ENCODE measurements at regions not wholly inside any gene's neighbourhood (a gene's known extent, or its start where the extent isn't known, plus 50 kb on each side); places are given as distances from the start of the nearest gene placed in this dataset.

DNA sequence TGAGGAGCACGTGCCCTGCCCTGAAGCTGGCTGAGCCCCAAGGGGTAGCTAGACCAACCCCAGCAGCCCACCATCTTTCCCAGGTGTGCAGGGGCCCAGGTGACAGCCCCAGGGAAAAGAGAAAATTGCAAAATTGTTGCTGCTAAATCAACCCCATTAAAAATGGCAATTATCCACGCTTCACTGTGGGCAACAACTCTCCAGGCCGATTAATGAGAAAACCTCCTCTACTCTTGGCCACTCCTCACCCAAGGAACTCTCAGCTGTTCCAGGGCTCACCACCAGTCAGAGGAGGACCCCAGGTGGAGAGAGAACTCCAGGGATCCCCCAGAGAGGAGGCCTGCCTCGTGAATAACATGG, 516.1 kb upstream of the MGMT start:
- TF ChIP-seq EZH2 (IDR thresholded peaks at IDR 0.05) (no peak), EZH2phosphoT487 (IDR thresholded peaks at IDR 0.05) (no peak)
- TF ChIP-seq, protein P1, sequence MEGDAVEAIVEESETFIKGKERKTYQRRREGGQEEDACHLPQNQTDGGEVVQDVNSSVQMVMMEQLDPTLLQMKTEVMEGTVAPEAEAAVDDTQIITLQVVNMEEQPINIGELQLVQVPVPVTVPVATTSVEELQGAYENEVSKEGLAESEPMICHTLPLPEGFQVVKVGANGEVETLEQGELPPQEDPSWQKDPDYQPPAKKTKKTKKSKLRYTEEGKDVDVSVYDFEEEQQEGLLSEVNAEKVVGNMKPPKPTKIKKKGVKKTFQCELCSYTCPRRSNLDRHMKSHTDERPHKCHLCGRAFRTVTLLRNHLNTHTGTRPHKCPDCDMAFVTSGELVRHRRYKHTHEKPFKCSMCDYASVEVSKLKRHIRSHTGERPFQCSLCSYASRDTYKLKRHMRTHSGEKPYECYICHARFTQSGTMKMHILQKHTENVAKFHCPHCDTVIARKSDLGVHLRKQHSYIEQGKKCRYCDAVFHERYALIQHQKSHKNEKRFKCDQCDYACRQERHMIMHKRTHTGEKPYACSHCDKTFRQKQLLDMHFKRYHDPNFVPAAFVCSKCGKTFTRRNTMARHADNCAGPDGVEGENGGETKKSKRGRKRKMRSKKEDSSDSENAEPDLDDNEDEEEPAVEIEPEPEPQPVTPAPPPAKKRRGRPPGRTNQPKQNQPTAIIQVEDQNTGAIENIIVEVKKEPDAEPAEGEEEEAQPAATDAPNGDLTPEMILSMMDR (IDR thresholded peaks at IDR 0.05): no peak
